Loucy (cell line): ENCODE measurements at regions not wholly inside any gene's neighbourhood (a gene's known extent, or its start where the extent isn't known, plus 50 kb on each side); places are given as distances from the start of the nearest gene placed in this dataset.
A peak's percentile ranks its signal among the peaks of the same experiment; 100 is the strongest.

ENCODE experiments used
- H2AFZ ChIP-seq: fragments of 200-600 bp; sonication (generic); 2 replicates; pipeline ENCODE4 v1.6.0; 2016; ENCODE audit warnings: antibody characterized with exemption, mild to moderate bottlenecking, low read length, moderate library complexity
- H3F3A ChIP-seq: fragments of 200-600 bp; 2 replicates; pipeline ENCODE4 v1.6.0; 2016; ENCODE audit warnings: antibody characterized with exemption, low read depth, mild to moderate bottlenecking
- H3K27me3 ChIP-seq: fragments of 200-600 bp; sonication (generic); 2 replicates; pipeline ENCODE4 v1.6.1; 2014; ENCODE audit warnings: low read length, mild to moderate bottlenecking; ENCODE audit not compliant: insufficient read depth, poor library complexity, severe bottlenecking
- H3K36me3 ChIP-seq: fragments of 200-600 bp; sonication (generic); 2 replicates; pipeline ENCODE4 v1.6.1; 2016; ENCODE audit warnings: low read length; ENCODE audit not compliant: insufficient read depth
- H3K4me1 ChIP-seq: fragments of 200-600 bp; sonication (generic); 2 replicates; pipeline ENCODE4 v1.5.1; 2014; ENCODE audit warnings: low read length, mild to moderate bottlenecking; ENCODE audit not compliant: insufficient read depth, poor library complexity, severe bottlenecking
- H3K4me2 ChIP-seq: fragments of 200-600 bp; sonication (generic); 2 replicates; pipeline ENCODE4 v1.6.0; 2014; ENCODE audit warnings: antibody characterized with exemption, low read length, low read depth, mild to moderate bottlenecking; ENCODE audit not compliant: poor library complexity, severe bottlenecking
- H3K4me3 ChIP-seq: fragments of 200-600 bp; sonication (generic); 2 replicates; pipeline ENCODE4 v1.5.1; 2014; ENCODE audit warnings: low read length, mild to moderate bottlenecking, mixed read lengths; ENCODE audit not compliant: poor library complexity, severe bottlenecking
- H3K79me2 ChIP-seq: fragments of 200-600 bp; sonication (generic); 2 replicates; pipeline ENCODE4 v1.6.1; 2014; ENCODE audit warnings: low read length; ENCODE audit not compliant: insufficient read depth
- H3K9ac ChIP-seq: fragments of 200-600 bp; sonication (generic); 2 replicates; pipeline ENCODE4 v1.6.0; 2014; ENCODE audit warnings: mild to moderate bottlenecking, low read depth, low read length, moderate library complexity; ENCODE audit not compliant: poor library complexity, severe bottlenecking
- H3K9me2 ChIP-seq: fragments of 200-600 bp; sonication (generic); replicated peaks from 2 replicates; pipeline ENCODE4 v1.6.1; 2016; ENCODE audit warnings: low read depth, low read length, mixed read lengths
- H3K9me3 ChIP-seq: fragments of 200-600 bp; sonication (generic); 2 replicates; pipeline ENCODE4 v1.6.1; 2014; ENCODE audit warnings: mild to moderate bottlenecking, antibody characterized with exemption, low read length, low read depth; ENCODE audit not compliant: insufficient read depth
- H4K20me1 ChIP-seq: fragments of 200-600 bp; sonication (generic); 2 replicates; pipeline ENCODE4 v1.6.0; 2014; ENCODE audit warnings: antibody characterized with exemption, low read length, mild to moderate bottlenecking; ENCODE audit not compliant: insufficient read depth, poor library complexity, severe bottlenecking
- CTCF ChIP-seq: fragments of 200-600 bp; sonication (generic); conservative IDR thresholded peaks from 2 replicates; pipeline ENCODE4 v1.5.1; 2014; ENCODE audit warnings: mild to moderate bottlenecking, antibody characterized with exemption, low read length
- EZH2phosphoT487 ChIP-seq: fragments of 200-600 bp; IDR thresholded peaks from 2 replicates; pipeline ENCODE4 v1.6.1; 2018; ENCODE audit warnings: antibody characterized with exemption, mild to moderate bottlenecking, moderate library complexity, borderline replicate concordance

GRCh38 chr5:68093455-68094159 lies 121.9 kb upstream of the PIK3R1 start:
- H3K9ac ChIP-seq = no peak overlapping the region
- H3K4me2 ChIP-seq = no peak overlapping the region
- H4K20me1 ChIP-seq = no peaks in the 10 kb centered on the region
- TF ChIP-seq EZH2phosphoT487 (no peak), CTCF (no peak)
- H3K9me2 ChIP-seq = no peaks in the 10 kb centered on the region
- no peak overlapping the region for H3K4me3 ChIP-seq
- H3K27me3 ChIP-seq = no peaks in the 10 kb centered on the region
- H3K36me3 ChIP-seq = no peaks in the 10 kb centered on the region
- no peak overlapping the region for H2AFZ ChIP-seq
- H3K4me1 ChIP-seq = no peaks in the 10 kb centered on the region
- H3F3A ChIP-seq = no peaks in the 10 kb centered on the region
- H3K79me2 ChIP-seq = no peaks in the 10 kb centered on the region
- H3K9me3 ChIP-seq = no peaks in the 10 kb centered on the region

GRCh38 chr5:68088302-68088701 lies 127.3 kb upstream of the PIK3R1 start:
- no peak overlapping the region for H3K9ac ChIP-seq
- H3K4me2 ChIP-seq = no peak overlapping the region
- H4K20me1 ChIP-seq = no peaks in the 10 kb centered on the region
- TF ChIP-seq CTCF (no peak), EZH2phosphoT487 (no peak)
- H3K4me3 ChIP-seq = no peak overlapping the region
- no peaks in the 10 kb centered on the region for H3K4me1 ChIP-seq
- H3K27me3 ChIP-seq = no peaks in the 10 kb centered on the region
- no peaks in the 10 kb centered on the region for H3K79me2 ChIP-seq
- no peak overlapping the region for H2AFZ ChIP-seq
- no peaks in the 10 kb centered on the region for H3K9me3 ChIP-seq
- H3K9me2 ChIP-seq = no peaks in the 10 kb centered on the region
- H3K36me3 ChIP-seq = no peaks in the 10 kb centered on the region
- H3F3A ChIP-seq = no peaks in the 10 kb centered on the region

- no peaks in the 10 kb centered on the region for H3K27me3 ChIP-seq
- H3F3A ChIP-seq = no peaks in the 10 kb centered on the region
- peak overlapping the region; percentile 16; the same call in 1 of the 2 replicates for H2AFZ ChIP-seq
- no peak overlapping the region for H3K9ac ChIP-seq
- H3K4me2 ChIP-seq = no peak overlapping the region
- H3K4me1 ChIP-seq = no peaks in the 10 kb centered on the region
- no peaks in the 10 kb centered on the region for H4K20me1 ChIP-seq
- TF ChIP-seq EZH2phosphoT487 (no peak), CTCF (no peak)
- H3K4me3 ChIP-seq = no peak overlapping the region
- H3K9me2 ChIP-seq = no peaks in the 10 kb centered on the region
- no peaks in the 10 kb centered on the region for H3K36me3 ChIP-seq
- no peaks in the 10 kb centered on the region for H3K79me2 ChIP-seq
- no peaks in the 10 kb centered on the region for H3K9me3 ChIP-seq
Observed at GRCh38 chr5:68087866-68088265, 127.7 kb upstream of the PIK3R1 start.
